Neural cell (in vitro differentiated cells): ENCODE measurements at regions not wholly inside any gene's neighbourhood (a gene's known extent, or its start where the extent isn't known, plus 50 kb on each side); places are given as distances from the start of the nearest gene placed in this dataset.
"Not testable (repeated sequence)": the region's sequence is repeated elsewhere in the genome, so short reads cannot be mapped to it uniquely, and the experiment has no call there.

Source experiments
- H2AFZ ChIP-seq: fragments of 200-600, 300-800 bp; sonication (generic), shearing (Covaris generic); 2 replicates; pipeline ENCODE4 v1.6.0; 2014; ENCODE audit warnings: low read depth, mild to moderate bottlenecking, antibody characterized with exemption, low read length, moderate library complexity
- H3F3A ChIP-seq: fragments of 200-600 bp; shearing (Covaris generic); 2 replicates; pipeline ENCODE4 v1.6.1; 2016; ENCODE audit warnings: mild to moderate bottlenecking, moderate library complexity, mixed read lengths, antibody characterized with exemption, low read length; ENCODE audit not compliant: insufficient read depth, poor library complexity, severe bottlenecking
- H3K27ac ChIP-seq: fragments of 200-600, 300-800 bp; sonication (generic), shearing (Covaris generic); 2 replicates; pipeline ENCODE4 v1.5.1; 2014; ENCODE audit warnings: mild to moderate bottlenecking, low read length, moderate library complexity
- H3K27me3 ChIP-seq: fragments of 300-800, 200-600 bp; sonication (generic), shearing (Covaris generic); 2 replicates; pipeline ENCODE4 v1.6.0; 2014; ENCODE audit warnings: mild to moderate bottlenecking, low read depth, low read length, moderate library complexity; ENCODE audit not compliant: insufficient read depth
- H3K36me3 ChIP-seq: fragments of 300-800, 200-600 bp; sonication (generic), shearing (Covaris generic); 2 replicates; pipeline ENCODE4 v1.5.1; 2014; ENCODE audit warnings: mild to moderate bottlenecking, antibody characterized with exemption, low read length, moderate library complexity; ENCODE audit not compliant: insufficient read depth
- H3K4me2 ChIP-seq: fragments of 300-800, 200-600 bp; sonication (generic), shearing (Covaris generic); 2 replicates; pipeline ENCODE4 v1.6.0; 2014; ENCODE audit warnings: mild to moderate bottlenecking, low read length
- H3K4me3 ChIP-seq: fragments of 300-800, 200-600 bp; sonication (generic), shearing (Covaris generic); 2 replicates; pipeline ENCODE4 v1.5.1; 2014; ENCODE audit warnings: mild to moderate bottlenecking, low read length, moderate library complexity
- H3K79me2 ChIP-seq: fragments of 200-600 bp; shearing (Covaris generic); replicated peaks from 2 replicates; pipeline ENCODE4 v1.6.0; 2014; ENCODE audit warnings: mild to moderate bottlenecking, low read length, moderate library complexity; ENCODE audit not compliant: insufficient read depth
- H3K9ac ChIP-seq: fragments of 300-800, 200-600 bp; sonication (generic), shearing (Covaris generic); 2 replicates; pipeline ENCODE4 v1.6.1; 2016; ENCODE audit warnings: mild to moderate bottlenecking, low read length, mixed read lengths
- H3K9me2 ChIP-seq: fragments of 200-600 bp; shearing (Covaris generic); 2 replicates; pipeline ENCODE4 v1.6.1; 2016; ENCODE audit warnings: mild to moderate bottlenecking, low read length, mixed read lengths; ENCODE audit not compliant: insufficient read depth
- H3K9me3 ChIP-seq: fragments of 200-600, 300-800 bp; sonication (generic), shearing (Covaris generic); 2 replicates; pipeline ENCODE4 v1.6.1; 2016; ENCODE audit warnings: mild to moderate bottlenecking, mixed run types, low read length, moderate library complexity, mixed read lengths
- H4K20me1 ChIP-seq: fragments of 200-600 bp; shearing (Covaris generic); 2 replicates; pipeline ENCODE4 v1.6.1; 2016; ENCODE audit warnings: mild to moderate bottlenecking, mixed run types; ENCODE audit not compliant: insufficient read depth
- CTCF ChIP-seq: fragments of 450-650 bp; IDR thresholded peaks from 2 replicates; pipeline ENCODE4 v1.5.1; 2014; ENCODE audit warnings: antibody characterized with exemption, mild to moderate bottlenecking, moderate library complexity; ENCODE audit not compliant: poor library complexity, severe bottlenecking
- EP300 ChIP-seq: fragments of 450-650 bp; conservative IDR thresholded peaks from 2 replicates; pipeline ENCODE4 v1.6.1; 2014; ENCODE audit warnings: antibody characterized with exemption, mild to moderate bottlenecking, moderate library complexity; ENCODE audit not compliant: poor library complexity, severe bottlenecking
- EZH2 ChIP-seq: fragments of 200-600, 300-800 bp; shearing (Covaris generic), sonication (generic); IDR thresholded peaks from 2 replicates; pipeline ENCODE4 v1.6.1; 2014; ENCODE audit warnings: antibody characterized with exemption, low read length, borderline replicate concordance, mild to moderate bottlenecking; ENCODE audit not compliant: insufficient read depth, poor library complexity, severe bottlenecking
- MXI1 ChIP-seq: fragments of 450-650 bp; conservative IDR thresholded peaks from 2 replicates; pipeline ENCODE4 v1.6.1; 2014; ENCODE audit warnings: antibody characterized with exemption, mild to moderate bottlenecking; ENCODE audit not compliant: poor library complexity, severe bottlenecking
- POLR2AphosphoS5 ChIP-seq: IDR thresholded peaks from 2 replicates; pipeline ENCODE4 v1.6.1; 2012
- RAD21 ChIP-seq: fragments of 450-650 bp; conservative IDR thresholded peaks from 2 replicates; pipeline ENCODE4 v1.6.1; 2014; ENCODE audit warnings: antibody characterized with exemption, mild to moderate bottlenecking, moderate library complexity
- REST ChIP-seq: IDR thresholded peaks from 2 replicates; pipeline ENCODE4 v1.6.1; 2012; ENCODE audit warnings: borderline replicate concordance
- SMC3 ChIP-seq: fragments of 450-650 bp; conservative IDR thresholded peaks from 2 replicates; pipeline ENCODE4 v1.6.1; 2014; ENCODE audit warnings: antibody characterized with exemption, mild to moderate bottlenecking, moderate library complexity; ENCODE audit not compliant: poor library complexity
- TAF1 ChIP-seq: IDR thresholded peaks from 2 replicates; pipeline ENCODE4 v1.6.1; 2012; ENCODE audit warnings: low read depth

GRCh38 chr14:52179141-52179790 is 88.2 kb upstream of the PTGDR start:
- Histone ChIP-seq H3K4me2 (no peak overlapping the region), H3K9me2 (no peaks in the 10 kb centered on the region), H3K9ac (no peak overlapping the region), H3K27ac (no peak overlapping the region), H3K4me3 (no peak overlapping the region), H3K9me3 (no peaks in the 10 kb centered on the region), H4K20me1 (no peaks in the 10 kb centered on the region), H3K27me3 (no peaks in the 10 kb centered on the region), H3K36me3 (no peaks in the 10 kb centered on the region), H3K79me2 (no peaks in the 10 kb centered on the region), H3F3A (no peaks in the 10 kb centered on the region), H2AFZ (no peak overlapping the region)
- TF ChIP-seq MXI1 (no peak), TAF1 (no peak), REST (no peak)

- no peak overlapping the region for H3K27ac ChIP-seq
- no peak overlapping the region for H3K4me3 ChIP-seq
- no peaks in the 10 kb centered on the region for H3K36me3 ChIP-seq
Observed at GRCh38 chr14:52175982-52176502, 91.5 kb upstream of the PTGDR start.

GRCh38 chr14:52171932-52172331 is 95.6 kb upstream of the PTGDR start:
- H3K79me2 ChIP-seq, H3K9me3 ChIP-seq, H3K4me2 ChIP-seq: not testable (repeated sequence)

More at GRCh38 chr14:52175982-52176502, 91.5 kb upstream of the PTGDR start:
- Histone ChIP-seq H3K27me3 (no peaks in the 10 kb centered on the region), H2AFZ (no peak overlapping the region), H4K20me1 (no peaks in the 10 kb centered on the region), H3K4me2 (no peak overlapping the region), H3K9ac (no peak overlapping the region), H3K79me2 (no peaks in the 10 kb centered on the region), H3F3A (no peaks in the 10 kb centered on the region), H3K9me2 (no peaks in the 10 kb centered on the region), H3K9me3 (no peaks in the 10 kb centered on the region)
- TF ChIP-seq TAF1 (no peak), POLR2AphosphoS5 (no peak), EP300 (no peak), MXI1 (no peak), RAD21 (no peak), EZH2 (no peak), CTCF (no peak), SMC3 (no peak), REST (no peak)

More at GRCh38 chr14:52171932-52172331, 95.6 kb upstream of the PTGDR start:
- not testable (repeated sequence) for H3K4me3 ChIP-seq, H3K27me3 ChIP-seq, H3K9ac ChIP-seq, H3F3A ChIP-seq, H4K20me1 ChIP-seq, H3K36me3 ChIP-seq, H2AFZ ChIP-seq, H3K9me2 ChIP-seq, H3K27ac ChIP-seq
